ENCODE measurements at regions not wholly inside any gene's neighbourhood (a gene's known extent, or its start where the extent isn't known, plus 50 kb on each side); places are given as distances from the start of the nearest gene placed in this dataset.

GRCh38 chr12:90842477-90842876, 112.5 kb downstream of the CCER1 start:
- H3K4me1 ChIP-seq (ENCODE audit: control insufficient read depth in 5 of 5, insufficient read depth in 5 of 5, low read length in 5 of 5), result no peaks in the 10 kb centered on the region
- no peak for ATAC-seq (ENCODE audit: insufficient read depth, low FRiP score)
- no peak for TF ChIP-seq CTCF (IDR thresholded peaks at IDR 0.05; ENCODE audit: control extremely low read depth, extremely low read depth)
- no peak overlapping the region for H3K27ac ChIP-seq (ENCODE audit: low read depth in 1 of 2, low read length in 1 of 2)
- no peak overlapping the region for H3K4me3 ChIP-seq
- DNase-seq, result no peak
- 52 to 70% methylated on average over 4 of the region's 4 CpGs for WGBS, 2 donors
- no peaks in the 10 kb centered on the region for H3K27me3 ChIP-seq (ENCODE audit: control insufficient read depth in 3 of 3, insufficient read depth in 3 of 3, low read length in 2 of 3)
- H3K36me3 ChIP-seq (ENCODE audit: control insufficient read depth in 4 of 4, insufficient read depth in 4 of 4, low read length in 4 of 4), result no peaks in the 10 kb centered on the region
- no peaks in the 10 kb centered on the region for H3K9me3 ChIP-seq (ENCODE audit: control insufficient read depth in 4 of 4, insufficient read depth in 3 of 4, low read length in 3 of 4)
- H3K9ac ChIP-seq (ENCODE audit: insufficient read depth in 1 of 2, low read length in 2 of 2), result no peak overlapping the region

DNA sequence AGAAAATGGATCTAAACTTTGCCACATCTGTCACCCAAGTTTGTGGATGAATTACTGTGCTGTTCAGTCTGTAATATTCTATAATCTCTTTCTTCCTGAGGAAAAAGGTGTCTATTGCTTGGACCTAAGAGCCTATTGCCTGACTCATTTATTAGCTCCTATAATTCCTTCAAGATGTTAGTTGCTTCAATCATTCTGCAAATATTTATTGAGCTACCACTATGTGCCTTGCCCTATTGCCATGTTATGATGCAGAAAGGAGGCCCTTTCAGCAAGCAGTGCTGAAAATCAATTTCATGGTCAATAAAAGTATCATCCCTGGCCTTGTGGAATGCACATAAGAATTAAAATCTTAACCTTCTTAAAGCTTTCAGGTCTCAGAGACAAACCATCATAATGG, 113.6 kb downstream of the CCER1 start:
- Histone ChIP-seq H3K27me3 (ENCODE audit: control insufficient read depth in 3 of 3, insufficient read depth in 3 of 3, low read length in 2 of 3) (no peaks in the 10 kb centered on the region), H3K4me3 (no peak overlapping the region), H3K36me3 (ENCODE audit: control insufficient read depth in 4 of 4, insufficient read depth in 4 of 4, low read length in 4 of 4) (no peaks in the 10 kb centered on the region), H3K9ac (ENCODE audit: insufficient read depth in 1 of 2, low read length in 2 of 2) (no peak overlapping the region), H3K4me1 (ENCODE audit: control insufficient read depth in 5 of 5, insufficient read depth in 5 of 5, low read length in 5 of 5) (peaks cover 0 to 6% (median 0%) of the 10 kb centered on the region in 5 donors), H3K9me3 (ENCODE audit: control insufficient read depth in 4 of 4, insufficient read depth in 3 of 4, low read length in 3 of 4) (no peaks in the 10 kb centered on the region), H3K27ac (ENCODE audit: low read depth in 1 of 2, low read length in 1 of 2) (no peak overlapping the region)
- DNase-seq (no peak), ATAC-seq (ENCODE audit: insufficient read depth, low FRiP score) (no peak)
- no peak for TF ChIP-seq CTCF (IDR thresholded peaks at IDR 0.05; ENCODE audit: control extremely low read depth, extremely low read depth)

- ATAC-seq (ENCODE audit: insufficient read depth, low FRiP score), result no peak
- H3K36me3 ChIP-seq (ENCODE audit: control insufficient read depth in 4 of 4, insufficient read depth in 4 of 4, low read length in 4 of 4), result no peaks in the 10 kb centered on the region
These were observed 115.6 kb downstream of the CCER1 start for GRCh38 chr12:90839346-90839745.

More at GRCh38 chr12:90839346-90839745, 115.6 kb downstream of the CCER1 start:
- Histone ChIP-seq H3K9me3 (ENCODE audit: control insufficient read depth in 4 of 4, insufficient read depth in 3 of 4, low read length in 3 of 4) (no peaks in the 10 kb centered on the region), H3K9ac (ENCODE audit: insufficient read depth in 1 of 2, low read length in 2 of 2) (no peak overlapping the region), H3K4me1 (ENCODE audit: control insufficient read depth in 5 of 5, insufficient read depth in 5 of 5, low read length in 5 of 5) (peaks cover 0 to 9% (median 0%) of the 10 kb centered on the region in 5 donors), H3K27ac (ENCODE audit: low read depth in 1 of 2, low read length in 1 of 2) (no peak overlapping the region), H3K27me3 (ENCODE audit: control insufficient read depth in 3 of 3, insufficient read depth in 3 of 3, low read length in 2 of 3) (no peaks in the 10 kb centered on the region), H3K4me3 (no peak overlapping the region)
- DNase-seq, result no peak
- no peak for TF ChIP-seq CTCF (IDR thresholded peaks at IDR 0.05; ENCODE audit: control extremely low read depth, extremely low read depth)

Data from lung (tissue), 11 donors.